ENCODE measurements at regions not wholly inside any gene's neighbourhood (a gene's known extent, or its start where the extent isn't known, plus 50 kb on each side); places are given as distances from the start of the nearest gene placed in this dataset.

DNA sequence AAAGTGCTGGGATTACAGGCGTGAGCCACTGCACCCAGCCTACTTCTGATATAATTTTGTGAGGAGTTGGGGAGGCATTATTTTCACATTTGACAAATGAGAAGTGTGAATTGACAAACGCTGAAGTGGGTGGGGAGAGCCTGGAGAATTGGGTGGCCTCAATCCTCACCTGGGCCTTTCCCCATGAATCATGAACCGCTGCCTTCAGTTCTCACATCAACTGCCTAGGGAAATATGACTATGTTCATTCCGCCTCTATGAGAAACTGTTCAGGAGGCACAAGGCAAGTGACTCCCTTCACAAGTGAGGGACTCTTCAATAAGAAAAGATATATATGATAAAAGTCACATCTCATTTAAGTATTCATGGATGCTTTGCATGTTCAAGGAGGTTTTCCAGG, 96.6 kb upstream of the RND3 start:
- no peak overlapping the region for H3K4me3 ChIP-seq
- DNase-seq (no peak), ATAC-seq (no peak)
- peaks cover 21% of the 10 kb centered on the region for H3K4me1 ChIP-seq
- intact Hi-C loops (cut with DNase I) = no loop called here
- no peaks in the 10 kb centered on the region for H3K9me3 ChIP-seq
- no peaks in the 10 kb centered on the region for H3K27me3 ChIP-seq (ENCODE audit: low read depth)
- TF ChIP-seq CTCF (IDR thresholded peaks at IDR 0.05) = no peak
- no peaks in the 10 kb centered on the region for H3K36me3 ChIP-seq
- no peak overlapping the region for H3K27ac ChIP-seq

GRCh38 chr2:150581717-150582472, 94.4 kb upstream of the RND3 start:
- H3K27ac ChIP-seq = no peak overlapping the region
- no peaks in the 10 kb centered on the region for H3K36me3 ChIP-seq
- intact Hi-C loops (cut with DNase I) = no loop called here
- DNase-seq (no peak), ATAC-seq (no peak)
- TF ChIP-seq CTCF (IDR thresholded peaks at IDR 0.05) = no peak
- no peaks in the 10 kb centered on the region for H3K27me3 ChIP-seq (ENCODE audit: low read depth)
- H3K4me3 ChIP-seq = no peak overlapping the region
- peaks cover 5% of the 10 kb centered on the region for H3K4me1 ChIP-seq
- H3K9me3 ChIP-seq = peaks cover 11% of the 10 kb centered on the region

- H3K9me3 ChIP-seq = peaks cover 11% of the 10 kb centered on the region
- intact Hi-C loops (cut with DNase I) = no loop called here
- H3K4me3 ChIP-seq = no peak overlapping the region
- H3K27me3 ChIP-seq (ENCODE audit: low read depth) = no peaks in the 10 kb centered on the region
- no peak for ATAC-seq
- no peak for DNase-seq
- H3K36me3 ChIP-seq = no peaks in the 10 kb centered on the region
- H3K27ac ChIP-seq = no peak overlapping the region
- TF ChIP-seq CTCF (IDR thresholded peaks at IDR 0.05) = no peak
- no peaks in the 10 kb centered on the region for H3K4me1 ChIP-seq
These were observed 91.0 kb upstream of the RND3 start for GRCh38 chr2:150578481-150578880.

GRCh38 chr2:150575861-150576260, 88.4 kb upstream of the RND3 start:
- no peak overlapping the region for H3K27ac ChIP-seq
- ATAC-seq (no peak), DNase-seq (no peak)
- H3K4me3 ChIP-seq = no peak overlapping the region
- H3K27me3 ChIP-seq (ENCODE audit: low read depth) = no peaks in the 10 kb centered on the region
- H3K4me1 ChIP-seq = no peaks in the 10 kb centered on the region
- H3K9me3 ChIP-seq = peaks cover 11% of the 10 kb centered on the region
- intact Hi-C loops (cut with DNase I) = no loop called here
- no peak for TF ChIP-seq CTCF (IDR thresholded peaks at IDR 0.05)
- no peaks in the 10 kb centered on the region for H3K36me3 ChIP-seq

DNA sequence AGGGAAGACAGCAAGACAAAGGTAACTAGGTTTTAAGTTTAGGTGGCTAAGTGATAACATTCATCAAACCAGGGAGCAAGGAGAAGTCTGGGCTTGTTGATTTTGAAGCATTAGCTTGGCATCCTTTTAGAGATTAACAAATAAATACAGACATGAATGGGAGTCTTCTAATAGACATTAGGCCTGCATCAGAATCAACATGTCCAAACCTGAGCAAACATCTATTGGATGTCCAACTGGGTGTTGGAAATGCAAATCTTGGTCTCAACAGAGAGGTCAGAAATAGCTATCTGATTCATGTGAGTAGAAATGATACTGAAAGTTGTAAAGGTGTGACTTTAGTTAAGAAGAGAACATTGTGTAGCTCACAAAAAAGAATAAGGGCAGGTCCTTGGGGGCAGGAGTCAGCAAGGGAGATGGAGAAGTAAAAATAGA, 85.5 kb upstream of the RND3 start:
- Histone ChIP-seq H3K27me3 (ENCODE audit: low read depth) (no peaks in the 10 kb centered on the region), H3K36me3 (no peaks in the 10 kb centered on the region), H3K9me3 (peaks cover under 1% of the 10 kb centered on the region), H3K4me1 (no peaks in the 10 kb centered on the region), H3K27ac (no peak overlapping the region), H3K4me3 (no peak overlapping the region)
- DNase-seq = no peak
- no peak for ATAC-seq
- intact Hi-C loops (cut with DNase I) = no loop called here
- TF ChIP-seq CTCF (IDR thresholded peaks at IDR 0.05) = no peak

Measured in lower lobe of right lung (tissue), 2 donors.